ENCODE measurements at regions not wholly inside any gene's neighbourhood (a gene's known extent, or its start where the extent isn't known, plus 50 kb on each side); places are given as distances from the start of the nearest gene placed in this dataset.

DNA sequence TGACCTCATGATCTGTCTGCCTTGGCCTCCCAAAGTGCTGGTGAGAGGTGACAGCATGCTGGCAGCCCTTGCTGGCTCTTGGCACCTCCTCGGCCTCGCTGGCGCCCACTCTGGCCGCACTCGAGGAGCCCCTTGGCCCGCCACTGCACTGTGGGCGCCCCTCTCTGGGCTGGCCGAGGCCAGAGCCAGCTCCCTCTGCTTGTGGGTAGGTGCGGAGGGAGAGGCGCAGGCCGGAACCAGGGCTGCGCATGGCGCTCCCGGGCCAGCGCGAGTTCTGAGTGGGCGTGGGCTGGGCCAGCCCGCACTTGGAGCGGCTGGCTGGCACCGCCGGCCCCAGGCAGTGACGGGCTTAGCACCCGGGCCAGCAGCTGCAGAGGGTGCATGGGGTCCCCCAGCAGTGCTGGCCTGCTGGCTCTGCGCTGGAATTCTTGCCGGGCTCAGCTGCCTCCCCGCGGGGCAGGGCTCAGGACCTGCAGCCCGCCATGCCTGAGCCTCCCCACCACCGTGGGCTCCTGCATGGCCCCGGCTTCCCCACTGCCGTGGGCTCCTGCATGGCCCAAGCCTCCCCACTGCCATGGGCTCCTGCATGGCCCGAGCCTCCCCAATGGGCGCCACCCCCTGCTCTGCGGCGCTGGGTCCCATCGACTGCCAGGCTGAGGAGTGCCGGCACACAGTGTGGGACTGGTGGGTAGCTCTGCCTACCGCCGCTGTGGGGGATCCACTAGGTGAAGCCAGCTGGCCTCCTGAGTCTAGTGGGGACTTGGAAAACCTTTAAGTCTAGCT, 76.4 kb upstream of the OSBPL11 start:
- TF ChIP-seq, protein P1, sequence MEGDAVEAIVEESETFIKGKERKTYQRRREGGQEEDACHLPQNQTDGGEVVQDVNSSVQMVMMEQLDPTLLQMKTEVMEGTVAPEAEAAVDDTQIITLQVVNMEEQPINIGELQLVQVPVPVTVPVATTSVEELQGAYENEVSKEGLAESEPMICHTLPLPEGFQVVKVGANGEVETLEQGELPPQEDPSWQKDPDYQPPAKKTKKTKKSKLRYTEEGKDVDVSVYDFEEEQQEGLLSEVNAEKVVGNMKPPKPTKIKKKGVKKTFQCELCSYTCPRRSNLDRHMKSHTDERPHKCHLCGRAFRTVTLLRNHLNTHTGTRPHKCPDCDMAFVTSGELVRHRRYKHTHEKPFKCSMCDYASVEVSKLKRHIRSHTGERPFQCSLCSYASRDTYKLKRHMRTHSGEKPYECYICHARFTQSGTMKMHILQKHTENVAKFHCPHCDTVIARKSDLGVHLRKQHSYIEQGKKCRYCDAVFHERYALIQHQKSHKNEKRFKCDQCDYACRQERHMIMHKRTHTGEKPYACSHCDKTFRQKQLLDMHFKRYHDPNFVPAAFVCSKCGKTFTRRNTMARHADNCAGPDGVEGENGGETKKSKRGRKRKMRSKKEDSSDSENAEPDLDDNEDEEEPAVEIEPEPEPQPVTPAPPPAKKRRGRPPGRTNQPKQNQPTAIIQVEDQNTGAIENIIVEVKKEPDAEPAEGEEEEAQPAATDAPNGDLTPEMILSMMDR (conservative IDR thresholded peaks at IDR 0.05 in 1 of 2, IDR thresholded peaks at IDR 0.05 in 1 of 2; ENCODE audit: low read depth in 1 of 2, low read length in 2 of 2) = no peak
- TF ChIP-seq EZH2 (IDR thresholded peaks at IDR 0.05; ENCODE audit: low read length, missing control alignments) = no peak
